AG04449 (cell line): ENCODE measurements at regions not wholly inside any gene's neighbourhood (a gene's known extent, or its start where the extent isn't known, plus 50 kb on each side); places are given as distances from the start of the nearest gene placed in this dataset.
A peak's percentile ranks its signal among the peaks of the same experiment; 100 is the strongest.

Experiments
- CTCF ChIA-PET: fragments of 350-600 bp; formaldehyde crosslinking; extraction: SDS; loops from one replicate; lab custom pipeline; 2021; ENCODE audit warnings: antibody characterized with exemption; lab: Yijun Ruan, JAX
- POLR2A ChIA-PET: fragments of 400-600, 350-600 bp; formaldehyde crosslinking; extraction: SDS; loops from one replicate; lab custom pipeline; 2020; ENCODE audit warnings: antibody characterized with exemption, inconsistent platforms; lab: Yijun Ruan, JAX
- DNase-seq: peaks from one replicate; pipeline ENCODE4 v3.0.0-alpha.2; 2010; ENCODE audit warnings: low read depth, low spot score
- H3K4me3 ChIP-seq: 2 replicates; pipeline ENCODE4 v1.5.1; 2011; ENCODE audit warnings: low read depth, mild to moderate bottlenecking, control low read depth, low read length
- TF ChIP-seq, protein P1 (sequence below): IDR thresholded peaks from one replicate; pipeline ENCODE4 v1.5.1; 2011; ENCODE audit warnings: mild to moderate bottlenecking, moderate library complexity, low read length, control low read depth, inconsistent platforms; ENCODE audit not compliant: insufficient read depth; ENCODE audit errors: missing control alignments

DNA sequence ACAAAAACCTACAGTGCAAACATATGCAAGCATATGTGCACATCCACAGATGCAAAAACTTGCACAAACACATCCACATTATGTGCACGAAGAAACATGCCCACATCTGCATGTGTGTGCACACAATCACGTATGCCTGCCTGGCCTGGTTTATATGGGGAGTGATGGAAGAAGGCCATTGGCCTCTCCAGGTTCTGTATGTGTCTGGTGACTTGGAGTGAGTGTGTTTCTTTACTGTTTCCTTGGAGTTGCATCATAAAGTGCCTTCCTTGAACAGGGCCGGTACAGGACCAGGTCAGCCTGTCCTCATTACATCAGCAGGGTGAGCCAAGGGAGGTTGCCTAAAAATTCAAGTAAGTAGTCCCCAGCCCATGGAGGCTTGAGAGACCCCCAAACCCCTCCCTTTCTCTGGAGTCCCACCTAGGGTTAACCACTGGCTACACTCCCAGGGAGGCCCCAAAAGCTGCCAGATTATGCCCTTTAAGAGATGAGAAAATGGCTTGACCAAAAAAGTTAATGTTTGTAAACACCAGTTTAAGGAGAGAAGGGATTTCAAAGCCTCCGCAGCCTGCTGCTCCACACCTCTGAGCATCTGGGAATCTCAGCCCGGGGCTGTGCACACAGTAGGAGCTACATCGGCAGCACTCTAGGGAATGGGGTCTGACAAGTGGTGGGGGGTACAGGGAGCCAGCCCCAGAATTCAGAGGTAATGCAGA, 140.8 kb downstream of the VEGFA start:
- H3K4me3 ChIP-seq: no peak overlapping the region
- POLR2A ChIA-PET: interaction anchor here (1.3 kb wide), 1 partner anchor 16 kb away, joined by 7 read pairs; no protein-coding TSS in a partner anchor
- TF ChIP-seq, protein P1, sequence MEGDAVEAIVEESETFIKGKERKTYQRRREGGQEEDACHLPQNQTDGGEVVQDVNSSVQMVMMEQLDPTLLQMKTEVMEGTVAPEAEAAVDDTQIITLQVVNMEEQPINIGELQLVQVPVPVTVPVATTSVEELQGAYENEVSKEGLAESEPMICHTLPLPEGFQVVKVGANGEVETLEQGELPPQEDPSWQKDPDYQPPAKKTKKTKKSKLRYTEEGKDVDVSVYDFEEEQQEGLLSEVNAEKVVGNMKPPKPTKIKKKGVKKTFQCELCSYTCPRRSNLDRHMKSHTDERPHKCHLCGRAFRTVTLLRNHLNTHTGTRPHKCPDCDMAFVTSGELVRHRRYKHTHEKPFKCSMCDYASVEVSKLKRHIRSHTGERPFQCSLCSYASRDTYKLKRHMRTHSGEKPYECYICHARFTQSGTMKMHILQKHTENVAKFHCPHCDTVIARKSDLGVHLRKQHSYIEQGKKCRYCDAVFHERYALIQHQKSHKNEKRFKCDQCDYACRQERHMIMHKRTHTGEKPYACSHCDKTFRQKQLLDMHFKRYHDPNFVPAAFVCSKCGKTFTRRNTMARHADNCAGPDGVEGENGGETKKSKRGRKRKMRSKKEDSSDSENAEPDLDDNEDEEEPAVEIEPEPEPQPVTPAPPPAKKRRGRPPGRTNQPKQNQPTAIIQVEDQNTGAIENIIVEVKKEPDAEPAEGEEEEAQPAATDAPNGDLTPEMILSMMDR: no peak
- peak; percentile 55 for DNase-seq
- CTCF ChIA-PET: interaction anchor here (0.8 to 1.3 kb wide), 2 partner anchors 15 to 141 kb away, joined by 3 read pairs; no protein-coding TSS in a partner anchor

DNA sequence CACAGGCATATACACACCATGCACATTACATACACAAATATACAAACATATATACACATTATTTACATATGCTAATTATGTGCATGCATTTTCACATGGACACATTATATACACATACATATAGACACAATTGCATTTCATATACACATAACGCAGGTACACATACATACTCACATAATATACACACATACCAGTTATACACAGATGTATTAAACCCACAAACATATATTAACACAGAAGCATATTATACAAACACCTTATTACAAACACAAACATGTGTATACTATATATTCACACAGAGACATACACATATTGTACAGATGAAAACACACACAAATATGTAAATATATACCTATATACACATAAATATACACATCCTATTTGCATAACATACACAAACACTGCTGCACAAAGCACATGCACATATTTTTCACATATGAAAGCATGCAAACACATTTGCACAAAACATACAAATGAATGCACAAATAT, 140.2 kb downstream of the VEGFA start:
- H3K4me3 ChIP-seq: no peak overlapping the region
- DNase-seq: no peak
- TF ChIP-seq, protein P1: no peak
- CTCF ChIA-PET: no interaction called here
- POLR2A ChIA-PET: interaction anchor here (0.5 kb wide), 1 partner anchor 20 kb away, joined by 4 read pairs; no protein-coding TSS in a partner anchor

DNA sequence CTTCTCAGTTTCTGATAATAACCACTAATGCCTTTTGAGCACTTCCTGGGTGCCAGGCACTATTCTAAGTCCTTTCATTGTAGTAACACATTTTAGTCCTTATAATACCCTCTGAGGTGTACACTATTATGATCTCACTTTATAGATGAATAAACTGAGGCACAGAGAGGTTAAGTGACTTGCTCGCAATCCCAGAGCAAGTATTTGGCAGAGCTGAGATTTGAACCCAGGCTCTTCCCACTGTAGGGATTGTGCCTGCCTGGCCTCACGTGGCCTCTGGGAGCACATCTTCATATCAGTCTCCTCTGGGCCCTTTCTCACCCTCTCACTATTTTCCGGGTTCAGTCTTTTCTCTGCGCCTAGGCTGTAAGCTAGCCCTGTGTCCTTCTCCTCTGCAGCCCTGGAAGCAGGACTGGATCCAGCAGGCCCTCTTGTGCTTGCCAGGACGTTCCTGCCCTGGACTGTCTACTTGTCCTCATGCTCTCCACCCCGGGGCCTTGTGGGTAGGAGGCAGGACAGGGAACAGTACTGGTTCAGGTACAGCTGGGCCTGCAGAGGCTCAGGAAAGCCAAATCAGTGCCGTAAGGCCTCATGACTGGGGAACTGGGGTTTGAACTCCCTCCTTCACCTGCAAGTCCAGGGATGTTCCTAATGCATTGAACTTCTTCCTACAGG, 139.6 kb downstream of the VEGFA start:
- ChIA-PET POLR2A (interaction anchor here (0.5 kb wide), 1 partner anchor 20 kb away, joined by 4 read pairs; no protein-coding TSS in a partner anchor), CTCF (no interaction called here)
- DNase-seq: no peak
- no peak overlapping the region for H3K4me3 ChIP-seq
- TF ChIP-seq, protein P1: no peak

DNA sequence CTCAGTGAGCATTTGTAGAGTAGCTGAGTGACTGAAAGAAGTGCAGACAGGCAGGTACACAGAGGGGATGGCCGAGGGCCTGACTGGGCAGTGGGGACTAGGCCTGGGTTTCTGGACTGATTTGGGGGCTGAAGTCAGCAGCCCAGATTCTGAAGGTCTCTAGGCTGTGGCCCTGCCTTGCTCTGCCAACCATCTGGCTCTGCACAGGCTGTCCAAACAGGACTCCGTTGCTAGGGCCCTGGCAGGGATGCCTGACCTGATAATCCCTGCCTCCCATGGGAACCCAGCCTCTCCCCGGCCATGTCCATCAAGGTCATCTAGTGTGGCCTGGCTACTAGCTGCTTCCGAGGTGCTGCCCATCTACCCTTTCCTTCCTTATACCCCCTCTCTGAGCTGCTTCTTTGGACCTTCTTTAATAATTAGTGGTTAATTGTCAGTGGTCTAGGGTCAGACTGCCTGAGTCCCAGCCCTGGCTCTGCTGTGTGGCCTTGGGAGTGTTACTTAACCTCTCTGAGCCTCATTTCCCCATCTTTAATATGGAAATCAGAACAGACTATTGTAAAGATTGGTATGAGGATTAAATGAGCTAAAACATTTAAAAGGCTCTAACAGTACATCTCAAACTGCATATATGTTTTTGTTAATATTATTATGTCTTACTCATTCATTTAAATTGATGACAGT, 137.9 kb downstream of the VEGFA start:
- POLR2A ChIA-PET: interaction anchor here (1.3 kb wide), 1 partner anchor 104 kb away, joined by 5 read pairs; no protein-coding TSS in a partner anchor
- TF ChIP-seq, protein P1: no peak
- no peak overlapping the region for H3K4me3 ChIP-seq
- CTCF ChIA-PET: interaction anchor here (0.8 to 1.7 kb wide), 4 partner anchors 18 to 134 kb away, joined by 3 to 5 read pairs (median 4); no protein-coding TSS in a partner anchor
- DNase-seq: no peak

DNA sequence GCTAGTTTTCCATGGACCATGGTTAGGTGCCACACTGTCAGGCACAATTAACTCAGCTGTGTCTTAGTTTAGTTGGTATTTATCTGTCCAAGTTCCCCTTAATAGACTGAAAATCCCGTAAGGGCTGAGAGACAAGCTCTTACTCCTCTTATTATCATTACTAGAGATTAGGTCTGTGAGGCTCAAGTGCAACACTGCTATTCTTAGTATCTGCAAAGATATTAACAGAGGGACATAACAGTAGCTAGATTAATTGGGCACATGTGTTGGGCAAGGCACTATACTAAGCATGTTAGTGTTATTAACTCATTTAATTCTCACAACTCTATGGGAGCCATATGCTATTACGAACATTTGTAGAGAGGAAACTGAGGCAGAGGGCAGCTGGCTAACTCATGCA, 137.3 kb downstream of the VEGFA start:
- no peak overlapping the region for H3K4me3 ChIP-seq
- TF ChIP-seq, protein P1: no peak
- CTCF ChIA-PET: interaction anchor here (0.8 to 1.7 kb wide), 3 partner anchors 17 to 133 kb away, joined by 3 to 5 read pairs (median 3); no protein-coding TSS in a partner anchor
- DNase-seq: no peak
- POLR2A ChIA-PET: interaction anchor here (1.3 kb wide), 1 partner anchor 105 kb away, joined by 5 read pairs; no protein-coding TSS in a partner anchor
